ENCODE measurements at regions not wholly inside any gene's neighbourhood (a gene's known extent, or its start where the extent isn't known, plus 50 kb on each side); places are given as distances from the start of the nearest gene placed in this dataset.
A peak's percentile ranks its signal among the peaks of the same experiment; 100 is the strongest.
"Not testable (repeated sequence)": the region's sequence is repeated elsewhere in the genome, so short reads cannot be mapped to it uniquely, and the experiment has no call there.

DNA sequence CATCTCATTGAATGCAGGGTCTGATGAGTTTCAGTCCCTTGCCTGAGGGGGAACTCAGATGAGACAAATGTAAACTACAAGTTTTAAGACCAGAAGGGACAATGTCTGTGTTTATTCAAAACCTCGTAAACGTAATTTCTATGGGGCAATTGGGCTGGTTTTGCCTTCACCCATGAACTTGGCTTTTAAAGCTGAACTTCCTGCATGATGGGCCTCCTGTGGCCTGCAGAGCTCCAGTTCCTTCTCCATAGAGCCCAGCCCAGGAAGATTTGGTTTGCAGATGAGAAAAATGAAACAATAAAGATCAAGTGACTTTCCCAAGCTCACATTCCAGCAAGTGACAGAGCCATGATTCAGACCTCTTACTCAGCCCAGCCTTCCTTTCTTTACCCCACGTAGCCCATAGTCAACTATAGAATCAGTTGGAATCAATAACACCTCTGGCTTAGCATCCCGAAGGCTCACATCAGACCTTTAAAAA, 612.3 kb downstream of the UTRN start:
- no peak for DNase-seq

DNA sequence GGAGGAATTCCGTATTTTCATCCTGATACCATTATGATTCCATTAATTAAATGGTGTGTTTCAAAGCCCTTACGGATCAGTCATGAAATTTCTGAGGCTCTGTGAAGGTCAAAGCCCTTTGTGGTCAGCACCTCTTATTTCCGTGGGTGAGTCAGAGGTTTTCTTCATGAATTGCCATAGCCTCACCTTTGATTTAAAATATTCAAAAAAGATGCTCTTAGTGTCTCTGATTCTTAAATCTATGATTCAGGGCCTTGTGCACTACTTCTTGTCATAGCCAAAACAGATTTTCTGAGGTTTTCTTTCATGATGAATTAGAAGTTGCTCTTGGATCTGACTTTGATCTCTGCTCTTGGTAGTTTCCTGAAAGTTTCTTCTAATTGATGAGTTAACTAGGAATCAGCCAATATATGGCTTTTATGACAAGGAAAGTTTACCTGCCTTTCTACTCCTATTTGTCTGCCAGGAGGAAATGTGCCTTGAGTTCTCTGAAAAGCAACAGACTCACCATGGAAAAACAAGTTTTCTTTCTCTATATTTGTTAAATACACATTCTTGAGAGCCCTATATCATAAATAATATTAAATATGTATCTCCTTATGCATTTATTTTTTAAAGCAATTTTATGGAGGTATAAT, 613.0 kb downstream of the UTRN start:
- no peak for DNase-seq

DNA sequence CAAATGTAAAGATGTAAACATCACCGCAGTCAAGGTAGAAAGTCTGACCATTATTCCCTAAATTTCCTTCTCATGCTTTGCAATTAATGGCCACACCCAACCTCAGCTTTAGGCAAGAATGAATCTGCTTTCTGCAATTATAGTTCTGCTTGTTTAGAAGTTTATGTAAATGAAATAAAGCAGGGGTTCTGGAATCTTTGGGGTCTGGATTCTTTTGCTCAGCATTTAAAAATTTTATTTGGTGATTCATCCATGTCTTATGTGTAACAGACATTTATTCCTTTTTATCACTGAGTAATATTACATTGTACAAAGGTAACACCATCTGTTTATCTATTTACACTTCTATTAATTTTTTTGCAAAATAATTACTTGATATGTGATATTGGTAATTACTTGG, 613.6 kb downstream of the UTRN start:
- no peak for DNase-seq

DNA sequence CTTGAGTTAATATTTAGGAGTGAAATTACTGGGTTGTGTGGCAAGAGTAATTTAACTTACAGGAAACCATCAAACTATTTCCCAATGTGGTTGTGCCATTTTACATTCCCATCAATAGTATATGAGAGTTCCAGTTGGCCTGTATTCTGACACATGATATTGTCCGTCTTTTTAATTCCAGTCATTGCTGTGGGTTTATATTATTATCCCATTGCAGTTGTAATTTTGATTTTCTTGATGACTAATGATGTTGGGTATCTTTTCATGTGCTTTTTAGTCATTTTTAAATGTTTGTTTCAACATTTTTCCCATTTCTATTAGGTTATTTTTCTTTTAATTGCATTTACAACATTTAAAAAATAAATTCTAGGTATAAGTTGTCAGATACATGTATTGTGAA, 614.0 kb downstream of the UTRN start:
- DNase-seq = no peak

DNA sequence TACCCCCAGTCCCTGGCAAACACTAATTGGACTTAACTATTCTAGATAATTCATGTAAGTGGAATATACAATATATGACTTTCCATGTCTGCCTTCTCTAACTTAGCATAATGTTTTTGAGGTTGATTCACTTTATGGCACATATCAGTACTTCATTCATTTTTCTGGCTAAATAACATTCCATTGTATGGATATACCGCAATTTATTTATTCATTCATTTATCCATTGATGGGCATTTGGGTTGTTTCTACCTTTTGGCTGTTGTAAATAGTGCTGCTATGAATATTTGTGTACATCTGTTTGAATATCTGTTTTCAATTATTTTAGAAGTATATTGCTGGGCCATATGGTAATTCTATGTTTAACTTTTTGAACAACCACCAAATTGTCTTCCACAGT, 616.3 kb downstream of the UTRN start:
- DNase-seq = no peak

DNA sequence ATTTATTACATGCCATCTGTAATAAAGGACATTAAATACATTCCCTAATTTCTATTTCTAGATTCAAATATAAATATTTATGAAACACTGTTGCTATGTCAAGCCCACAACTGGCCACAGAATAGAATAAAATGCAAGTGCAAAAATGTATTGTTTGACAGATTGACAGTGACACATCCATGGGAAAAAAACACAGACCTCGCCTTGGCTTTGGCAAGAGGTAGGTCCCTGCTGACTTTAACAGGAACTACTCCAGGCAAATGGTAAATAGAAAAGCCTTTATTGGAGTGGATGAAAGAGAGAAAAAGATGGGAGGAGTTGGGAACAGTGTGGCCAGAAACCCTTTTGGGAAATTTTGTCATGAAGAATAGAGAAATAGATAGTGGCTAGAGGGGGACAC, 622.9 kb downstream of the UTRN start:
- DNase-seq = no peak

DNA sequence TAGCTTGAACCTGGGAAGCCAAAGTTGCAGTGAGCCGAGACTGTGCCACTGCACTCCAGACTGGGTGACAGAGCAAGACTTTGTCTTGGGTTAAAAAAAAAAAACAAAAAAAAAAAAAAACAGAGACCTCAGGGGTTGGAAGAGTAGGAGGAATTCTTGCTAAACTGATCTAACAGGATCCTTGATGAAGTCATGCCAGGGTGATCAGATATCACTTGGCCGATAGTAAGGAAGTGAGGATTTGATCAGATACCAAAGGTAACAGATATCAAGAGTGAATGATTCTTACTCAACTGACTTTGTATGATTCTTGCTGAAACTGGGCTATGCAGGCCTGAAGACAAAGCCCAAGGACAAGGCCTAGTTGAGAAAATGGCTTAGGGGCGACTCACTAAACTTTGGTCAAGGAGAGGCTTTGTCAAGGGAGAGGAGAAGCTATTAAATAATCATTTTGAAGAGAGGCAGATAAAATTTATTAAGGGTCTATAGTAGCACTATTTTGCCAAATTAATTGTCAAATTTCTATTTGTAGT, 624.7 kb downstream of the UTRN start:
- no peak for DNase-seq

DNA sequence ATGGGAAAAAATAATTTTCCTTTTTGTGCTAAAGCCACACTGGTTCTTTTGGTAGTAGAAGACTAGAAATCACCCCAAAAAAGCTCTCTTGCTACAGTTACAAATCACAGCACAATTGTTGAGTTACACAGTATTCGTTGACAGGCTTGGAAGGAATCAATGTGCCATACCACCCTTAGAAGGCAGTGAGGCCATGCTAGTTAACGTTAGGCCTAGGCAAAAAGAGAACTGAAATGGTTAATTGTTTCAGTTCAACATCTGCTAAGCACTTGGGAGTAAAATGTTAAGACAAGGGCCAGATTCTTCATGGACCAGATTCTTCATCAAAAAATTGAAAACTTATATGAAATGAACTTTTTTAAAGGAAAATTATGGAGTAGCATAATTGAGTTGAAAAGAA, 626.2 kb downstream of the UTRN start:
- DNase-seq = no peak

DNA sequence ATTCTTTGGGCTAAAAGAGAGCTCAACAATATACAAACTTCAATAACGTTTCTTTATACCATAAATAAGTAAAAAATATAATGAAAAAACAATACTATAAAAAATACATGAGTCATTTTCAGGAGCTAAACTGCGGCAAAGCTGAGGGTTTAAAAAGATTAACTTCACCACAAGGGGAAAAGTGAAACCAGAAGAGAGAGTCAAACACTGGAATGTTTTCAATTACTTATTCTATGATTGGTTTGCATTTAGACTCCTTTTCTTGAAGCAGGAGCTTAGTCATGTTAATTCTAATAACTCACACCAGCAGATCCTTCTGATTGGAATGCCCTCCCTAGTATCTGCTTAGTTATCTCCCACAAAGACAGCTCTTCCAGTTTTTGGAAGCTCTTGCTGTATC, 627.3 kb downstream of the UTRN start:
- DNase-seq = no peak

DNA sequence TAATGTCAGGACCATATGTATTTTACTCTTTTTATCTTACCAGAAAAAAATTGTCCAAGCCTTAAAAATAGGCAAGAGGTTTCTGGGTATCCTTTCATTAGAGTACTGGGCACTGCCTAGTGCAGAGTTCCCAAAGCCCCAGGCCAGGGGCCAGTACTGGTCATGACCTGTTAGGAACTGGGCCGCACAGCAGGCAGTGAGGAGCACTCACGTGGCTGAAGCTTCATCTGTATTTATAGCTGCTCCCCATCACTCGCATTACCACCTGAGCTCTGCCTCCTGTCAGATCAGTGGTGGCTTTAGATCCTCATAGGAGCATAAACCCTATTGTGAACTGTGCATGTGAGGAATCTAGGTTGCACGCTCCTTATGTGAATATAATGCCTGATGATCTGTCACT, 632.9 kb downstream of the UTRN start:
- no peak for DNase-seq

DNA sequence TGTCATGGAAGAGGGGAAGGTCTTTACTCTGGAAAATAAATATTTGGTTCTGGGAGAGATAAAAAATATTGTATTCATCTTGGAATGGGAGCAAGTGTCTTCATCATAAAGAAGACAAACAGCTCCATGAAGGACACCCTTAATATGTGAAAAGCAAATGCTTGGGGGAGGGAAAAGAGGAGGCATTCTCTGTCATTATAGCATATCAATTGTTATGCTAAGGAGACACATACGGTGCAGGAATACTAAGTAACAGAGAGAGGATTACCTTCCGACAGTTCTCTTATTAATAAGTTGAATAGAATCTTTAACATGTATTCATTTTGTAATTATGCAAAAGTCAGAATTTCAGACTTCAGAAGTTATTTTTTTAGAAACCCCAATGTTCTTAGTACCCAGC, 634.4 kb downstream of the UTRN start:
- no peak for DNase-seq

DNA sequence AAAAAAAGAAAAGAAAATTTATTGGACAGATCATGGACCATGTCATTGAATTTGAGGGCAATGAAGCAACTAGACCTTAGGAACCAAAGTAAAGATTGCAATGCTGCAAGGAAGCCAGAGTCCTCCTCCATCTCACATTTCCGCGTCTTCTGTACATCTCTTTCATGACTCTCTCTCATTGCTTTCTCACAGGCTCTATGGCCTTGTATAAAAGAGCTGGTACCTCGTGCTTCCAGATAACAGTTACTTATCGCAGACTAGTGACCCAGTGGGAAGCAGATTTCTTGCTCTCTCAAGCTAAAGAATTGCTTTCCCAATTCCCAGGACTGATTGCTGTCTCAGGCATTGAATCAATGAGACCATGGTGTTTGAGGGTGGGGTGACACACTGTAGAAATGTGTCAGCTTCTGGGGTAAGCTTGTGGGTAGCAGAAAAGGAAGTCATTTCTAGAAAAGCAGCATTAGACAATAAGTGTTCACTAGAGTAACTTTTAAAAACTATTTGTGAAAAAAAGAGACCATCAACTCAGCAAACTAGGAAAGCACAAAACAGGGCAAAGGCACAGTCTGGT, 635.3 kb downstream of the UTRN start:
- no peak for DNase-seq

DNA sequence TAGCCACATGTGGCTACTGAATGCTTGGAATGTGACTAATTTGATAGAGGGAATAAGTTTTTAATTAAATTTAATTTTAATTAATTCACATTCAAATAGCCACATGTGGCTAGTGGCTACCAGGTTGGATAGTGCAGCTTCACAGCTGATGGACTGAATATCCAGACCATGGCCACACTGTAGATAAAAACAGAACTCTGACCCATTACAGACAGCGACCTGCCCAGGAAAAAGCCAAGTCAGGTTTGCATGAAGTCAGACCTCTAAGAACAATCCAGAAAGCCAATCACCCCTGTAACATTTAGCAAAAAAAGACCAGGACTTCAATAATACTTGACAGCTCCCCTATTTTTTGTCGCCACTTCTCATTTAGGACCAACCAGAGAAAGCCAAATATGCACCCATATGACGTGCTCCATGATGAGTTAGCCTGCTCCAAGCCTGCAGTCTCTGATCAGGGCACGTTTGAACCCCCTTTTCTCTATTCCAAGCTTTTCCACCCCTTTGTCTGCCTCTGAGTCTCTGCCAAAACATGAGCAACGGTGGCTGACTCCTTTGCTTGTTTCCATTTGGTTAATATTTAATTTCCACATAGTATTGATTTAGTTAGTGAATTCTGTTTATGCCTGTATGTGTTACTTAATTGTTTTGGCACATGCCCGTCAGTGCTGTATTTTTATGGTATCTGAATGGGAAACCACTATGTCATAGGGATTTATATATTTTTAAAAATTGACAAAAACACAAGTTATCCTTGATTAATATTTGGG, 636.3 kb downstream of the UTRN start:
- DNase-seq = no peak

DNA sequence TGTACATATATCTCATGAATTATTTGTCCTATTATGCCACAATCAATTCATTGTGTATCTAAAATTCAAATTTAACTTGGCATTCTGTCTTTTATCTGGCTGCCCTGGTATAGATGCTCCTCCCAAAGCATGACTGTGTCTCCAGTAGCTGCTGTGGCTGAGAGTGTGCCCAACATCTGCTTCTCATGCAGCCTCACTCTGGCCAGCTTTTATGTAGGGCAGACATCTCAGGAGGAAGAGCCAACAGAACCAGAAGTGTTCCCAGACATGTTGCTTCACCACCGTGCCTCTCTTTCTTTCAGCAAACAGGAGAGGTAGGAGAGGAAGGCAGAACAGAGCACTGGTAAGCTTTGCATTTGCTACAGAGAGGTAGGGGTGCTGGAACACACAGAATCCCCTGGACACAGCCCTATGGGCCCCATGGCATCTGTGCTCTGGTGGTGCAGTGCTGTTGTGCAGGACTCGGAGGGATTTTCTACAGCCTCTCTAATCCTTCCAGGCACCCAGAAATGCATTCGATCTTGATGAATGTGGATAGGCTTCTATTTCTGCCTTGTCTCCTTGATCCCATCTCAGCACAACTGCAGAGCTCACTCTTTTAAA, 637.1 kb downstream of the UTRN start:
- DNase-seq = peak in 1 of 2 experiments; percentile 57

DNA sequence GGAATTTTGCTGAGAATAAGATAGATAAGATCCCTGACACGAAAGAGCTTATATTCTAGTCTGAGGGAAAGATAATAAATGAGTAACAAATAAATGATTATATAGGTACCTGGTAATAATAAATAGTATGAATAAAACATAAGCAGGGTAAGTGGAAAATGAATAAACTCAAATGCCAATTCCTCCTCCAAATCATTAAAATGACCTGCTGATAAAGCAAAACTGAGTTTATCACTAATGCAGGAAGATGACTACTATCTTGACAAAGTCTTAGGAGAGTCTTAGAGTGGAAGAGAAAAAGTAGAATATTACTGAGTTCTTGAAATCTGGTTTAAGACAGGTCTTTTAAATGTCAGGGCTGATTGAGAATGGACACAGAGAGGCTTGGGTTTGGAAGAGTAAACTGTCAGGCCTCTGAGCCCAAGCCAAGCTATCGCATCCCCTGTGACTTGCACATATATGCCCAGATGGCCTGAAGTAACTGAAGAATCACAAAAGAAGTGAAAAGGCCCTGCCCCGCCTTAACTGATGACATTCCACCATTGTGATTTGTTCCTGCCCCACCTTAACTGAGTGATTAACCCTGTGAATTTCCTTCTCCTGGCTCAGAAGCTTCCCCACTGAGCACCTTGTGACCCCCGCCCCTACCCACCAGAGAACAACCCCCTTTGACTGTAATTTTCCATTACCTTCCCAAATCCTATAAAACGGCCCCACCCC, 637.8 kb downstream of the UTRN start:
- DNase-seq = not testable (repeated sequence)

DNA sequence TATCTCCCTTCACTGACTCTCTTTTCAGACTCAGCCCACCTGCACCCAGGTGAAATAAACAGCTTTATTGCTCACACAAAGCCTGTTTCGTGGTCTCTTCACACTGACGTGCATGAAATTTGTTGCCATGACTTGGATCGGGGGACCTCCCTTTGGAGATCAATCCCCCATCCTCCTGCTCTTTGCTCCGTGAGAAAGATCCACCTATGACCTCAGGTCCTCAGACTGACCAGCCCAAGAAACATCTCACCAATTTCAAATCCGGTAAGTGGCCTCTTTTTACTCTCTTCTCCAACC, 638.3 kb downstream of the UTRN start:
- not testable (repeated sequence) for DNase-seq

DNA sequence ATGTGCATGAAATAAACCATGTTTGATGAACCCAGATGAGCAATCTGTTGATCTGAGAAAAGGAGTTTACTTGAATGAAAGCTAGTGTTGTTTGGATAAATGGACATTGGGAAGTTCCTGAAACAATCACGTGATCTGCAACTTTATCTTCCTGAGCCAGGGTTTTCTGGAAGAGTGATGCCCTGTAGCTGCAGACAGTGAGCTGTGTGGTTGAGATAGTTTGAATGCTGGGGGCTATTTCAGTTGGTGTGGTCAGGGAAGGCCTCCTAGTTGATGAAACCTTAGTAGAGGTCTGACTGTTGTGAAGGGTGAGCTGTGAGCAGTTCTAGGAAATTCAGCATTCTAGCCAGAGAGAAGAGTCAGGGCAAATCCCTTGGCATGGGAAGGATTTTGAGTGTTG, 643.7 kb downstream of the UTRN start:
- DNase-seq = no peak

DNA sequence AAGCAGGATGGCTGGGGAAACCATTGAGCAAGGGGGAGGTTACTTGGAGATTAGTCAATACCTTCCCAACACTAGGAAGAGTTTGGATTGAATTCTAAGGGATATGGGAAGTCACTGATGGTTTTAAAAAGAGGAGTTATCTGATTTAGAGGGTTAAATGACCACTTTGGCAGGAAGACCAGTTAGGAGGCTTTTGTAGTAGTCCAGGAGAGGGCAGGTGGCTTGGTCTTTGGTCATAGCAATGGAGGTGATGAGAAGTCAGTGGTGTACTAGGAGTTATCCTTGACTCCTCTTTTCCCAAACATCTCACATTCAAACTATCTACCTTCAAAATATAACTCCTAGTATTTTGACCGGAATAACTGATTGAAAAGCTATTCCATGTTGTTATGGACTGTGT, 644.1 kb downstream of the UTRN start:
- DNase-seq = no peak

DNA sequence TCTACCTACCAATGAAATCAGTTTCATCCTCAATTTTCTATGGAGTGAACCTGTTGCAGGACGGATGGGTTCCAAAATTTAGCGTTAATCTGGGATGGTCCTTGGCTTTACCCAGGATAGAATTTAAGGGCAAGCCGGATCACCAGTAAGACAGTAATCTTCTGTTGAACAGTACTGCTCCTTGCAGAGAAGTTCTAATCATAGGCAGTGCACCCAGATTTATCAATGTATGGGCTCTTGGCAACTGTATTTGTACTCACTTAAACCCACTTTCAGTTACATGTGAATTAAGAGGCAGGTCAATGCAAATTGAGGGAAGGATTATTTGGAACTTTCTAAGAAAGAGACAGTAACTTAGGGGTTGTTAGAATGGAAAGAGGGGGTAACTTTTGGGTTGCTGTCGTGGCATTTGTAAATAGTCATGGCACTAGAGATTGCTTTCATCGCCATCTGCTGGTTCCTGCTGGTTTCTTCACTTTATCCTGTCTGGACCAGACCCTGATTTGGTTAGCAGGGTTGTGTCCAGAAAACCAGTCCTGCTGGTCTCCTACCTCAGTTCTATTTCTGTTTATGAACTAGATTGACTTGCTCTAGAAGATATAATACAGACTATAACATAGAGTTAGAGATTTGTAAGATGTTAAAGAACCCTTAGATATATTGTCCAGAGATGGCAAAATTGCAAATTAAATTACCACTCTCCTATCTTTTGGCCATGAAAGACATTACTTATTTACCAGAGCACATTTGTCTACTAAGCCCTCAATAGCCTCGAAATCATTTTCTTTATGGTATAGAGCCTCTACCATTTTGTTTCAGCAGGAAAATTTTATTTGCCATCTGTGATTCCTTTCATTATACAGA, 646.3 kb downstream of the UTRN start:
- DNase-seq = peak; percentile 44 to 68

DNA sequence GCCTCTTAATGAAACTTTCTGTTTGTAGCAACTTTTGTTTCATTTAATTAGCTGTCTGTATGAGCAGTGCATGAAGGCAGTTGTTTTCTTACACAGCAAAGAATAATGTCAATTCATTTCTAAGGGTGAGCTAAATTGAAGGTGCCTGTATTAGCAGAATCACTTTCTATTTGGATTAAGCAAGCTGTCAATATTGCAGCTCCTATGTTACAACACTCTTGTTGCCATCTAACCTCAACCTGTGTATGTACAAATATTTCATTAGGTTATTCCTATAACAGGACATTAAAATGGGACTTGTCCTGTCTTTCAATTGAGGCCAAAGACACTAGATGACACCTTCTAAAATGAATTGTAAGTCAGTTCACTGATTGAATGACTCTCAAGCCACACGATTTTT, 647.5 kb downstream of the UTRN start:
- no peak for DNase-seq

DNA sequence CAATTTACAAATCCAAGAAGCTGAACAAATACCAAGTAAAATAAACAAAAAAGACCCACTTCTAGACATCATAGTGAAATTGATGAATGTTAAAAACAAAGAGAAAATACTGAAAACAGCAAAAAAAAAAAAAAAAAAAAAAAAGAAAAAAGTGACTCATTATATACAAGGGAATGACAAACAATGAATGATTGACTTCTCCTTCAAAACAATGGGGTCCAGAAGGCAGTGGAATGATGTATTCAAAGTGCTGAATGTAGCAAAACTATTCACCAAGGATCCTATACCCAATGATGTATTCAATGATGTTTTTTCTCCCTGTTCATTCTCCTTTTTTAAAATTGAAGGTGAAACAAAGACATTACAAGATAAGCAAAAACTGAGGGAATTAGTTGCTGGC, 650.0 kb downstream of the UTRN start:
- DNase-seq = no peak

DNA sequence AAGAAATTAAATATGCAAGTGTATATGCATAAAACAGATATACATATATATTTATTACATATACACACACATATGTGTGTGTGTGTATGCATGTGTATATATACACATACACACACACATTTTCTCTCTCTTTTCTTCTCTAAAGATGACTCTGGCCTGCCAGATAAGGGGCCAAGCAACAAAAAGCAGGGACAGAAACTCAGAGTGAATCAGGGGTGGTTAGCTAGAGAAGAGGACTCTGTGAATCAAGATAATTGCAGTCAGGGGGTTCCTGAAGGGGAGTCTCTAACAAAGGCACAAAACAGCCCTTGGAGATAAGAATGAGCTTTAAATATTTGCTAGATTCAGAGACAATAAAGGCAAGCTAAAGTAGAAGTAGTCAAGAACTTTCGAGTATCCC, 650.5 kb downstream of the UTRN start:
- no peak for DNase-seq
